Spleen (tissue), 11 donors: ENCODE measurements at regions not wholly inside any gene's neighbourhood (a gene's known extent, or its start where the extent isn't known, plus 50 kb on each side); places are given as distances from the start of the nearest gene placed in this dataset.

Source experiments
- DNase-seq: peaks from one replicate; pipeline ENCODE4 v3.0.0-alpha.2; 2020
- H3K27ac ChIP-seq, 8 donors: fragments of 200-600 bp; sonication (generic) in 7 of 8; 1 replicate in 4 of 8; 2 replicates in 4 of 8; pipeline versions ENCODE4 v1.5.0 to v1.8.0; 2016 to 2021; ENCODE audit warnings: inconsistent platforms in 4 of 8, mild to moderate bottlenecking in 4 of 8, moderate library complexity in 1 of 8
- H3K27me3 ChIP-seq, 7 donors: fragments of 200-600 bp; sonication (generic) in 6 of 7; replicated peaks in 1 of 7; 1 replicate in 4 of 7; 2 replicates in 3 of 7; pipeline versions ENCODE4 v1.5.0 to v1.8.0; 2016 to 2021; ENCODE audit warnings: inconsistent platforms in 3 of 7, mild to moderate bottlenecking in 1 of 7
- H3K36me3 ChIP-seq, 6 donors: fragments of 200-600 bp; sonication (generic) in 5 of 6; 1 replicate in 4 of 6; 2 replicates in 2 of 6; pipeline versions ENCODE4 v1.5.0 to v1.8.0; 2016 to 2021; ENCODE audit warnings: inconsistent platforms in 2 of 6
- H3K4me1 ChIP-seq, 6 donors: fragments of 200-600 bp; sonication (generic) in 5 of 6; 1 replicate in 3 of 6; 2 replicates in 3 of 6; pipeline versions ENCODE4 v1.5.0 to v1.8.0; 2016 to 2021; ENCODE audit warnings: inconsistent platforms in 3 of 6
- H3K4me3 ChIP-seq, 8 donors: fragments of 200-600 bp; sonication (generic) in 7 of 8; 1 replicate in 4 of 8; 2 replicates in 4 of 8; pipeline versions ENCODE4 v1.5.0 to v1.8.0; 2016 to 2021; ENCODE audit warnings: inconsistent platforms in 4 of 8, mild to moderate bottlenecking in 4 of 8, moderate library complexity in 2 of 8
- H3K9me3 ChIP-seq, 8 donors: fragments of 200-600 bp; sonication (generic) in 7 of 8; 1 replicate in 4 of 8; 2 replicates in 4 of 8; pipeline versions ENCODE4 v1.5.0 to v1.8.0; 2016 to 2021; ENCODE audit warnings: inconsistent platforms in 4 of 8
- POLR2A ChIP-seq, 3 donors: fragments of 450-650 bp; IDR thresholded peaks; one replicate each; pipeline ENCODE4 v1.5.1; 2017; ENCODE audit warnings: antibody characterized with exemption in 3 of 3, mild to moderate bottlenecking in 1 of 3
- POLR2AphosphoS5 ChIP-seq, 3 donors: sonication (generic); formaldehyde crosslinking; IDR thresholded peaks; one replicate each; pipeline ENCODE4 v1.5.1; 2017; ENCODE audit warnings: antibody characterized with exemption in 3 of 3
- WGBS, 5 donors: extraction: QIAGEN DNeasy Blood & Tissue Kit in 3 of 5; methylation state at CpG; one replicate each; pipeline versions ENCODE4 v1.1.5 to v1.1.7; 2013 to 2018; 5-methylcytosine and 5-hydroxymethylcytosine counted together
- intact Hi-C: fragments of 100-400 bp; cut with DNase I; formaldehyde crosslinking; loops from one replicate; pipeline ENCODE4 v1.15.0; 2023; ENCODE audit warnings: low total_unique reads
- TF ChIP-seq, protein P1 (sequence below), 11 experiments: fragments of 200-600 bp in 7 of 11; fragments of 450-650 bp in 4 of 11; sonication (generic) in 4 of 11; IDR thresholded peaks in 8 of 11; conservative IDR thresholded peaks in 3 of 11; 1 replicate in 7 of 11; 2 replicates in 4 of 11; pipeline versions ENCODE4 v1.4.0 to v1.8.0; 2016 to 2021; ENCODE audit warnings: antibody characterized with exemption in 11 of 11, inconsistent platforms in 4 of 11, mild to moderate bottlenecking in 1 of 11
- donor health status: healthy with polysubstance abuse.
- donor health status: DM: no; HTN: no; CAD: no; lungs with moderate emphysema.
- donor health status: DM: no; HTN: no; CAD: no.
- donor health status: Bipolar disorder and iron deficiency.
- donor health status: healthy.
- donor health status: DM: no; HTN: no; CAD: no.
- donor health status: DM: yes; HTN: yes; CAD: no.

DNA sequence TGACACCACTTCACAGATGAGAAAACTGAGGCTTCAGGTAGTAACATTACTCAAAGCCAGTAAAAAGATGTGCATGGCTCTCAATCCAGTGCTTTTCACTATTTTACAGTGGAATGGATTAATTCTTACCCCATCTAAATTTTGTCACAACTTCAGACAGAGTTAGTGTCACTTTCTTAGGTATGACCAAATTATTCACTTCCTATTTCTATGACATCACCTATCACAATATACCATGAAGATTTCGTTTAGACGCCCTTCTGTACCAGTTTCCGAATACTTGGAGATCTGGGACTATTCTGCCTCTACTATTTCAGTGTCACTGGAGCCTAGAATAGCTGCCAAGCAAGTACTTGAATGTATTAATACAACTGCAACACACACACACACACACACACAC is 437.5 kb downstream of the KLF12 start:
- WGBS, 5 donors = 93 to 97% (median 95%) methylated on average over 3 of the region's 3 CpGs
- TF ChIP-seq POLR2AphosphoS5 (IDR thresholded peaks at IDR 0.05) = no peak
- TF ChIP-seq, protein P1, sequence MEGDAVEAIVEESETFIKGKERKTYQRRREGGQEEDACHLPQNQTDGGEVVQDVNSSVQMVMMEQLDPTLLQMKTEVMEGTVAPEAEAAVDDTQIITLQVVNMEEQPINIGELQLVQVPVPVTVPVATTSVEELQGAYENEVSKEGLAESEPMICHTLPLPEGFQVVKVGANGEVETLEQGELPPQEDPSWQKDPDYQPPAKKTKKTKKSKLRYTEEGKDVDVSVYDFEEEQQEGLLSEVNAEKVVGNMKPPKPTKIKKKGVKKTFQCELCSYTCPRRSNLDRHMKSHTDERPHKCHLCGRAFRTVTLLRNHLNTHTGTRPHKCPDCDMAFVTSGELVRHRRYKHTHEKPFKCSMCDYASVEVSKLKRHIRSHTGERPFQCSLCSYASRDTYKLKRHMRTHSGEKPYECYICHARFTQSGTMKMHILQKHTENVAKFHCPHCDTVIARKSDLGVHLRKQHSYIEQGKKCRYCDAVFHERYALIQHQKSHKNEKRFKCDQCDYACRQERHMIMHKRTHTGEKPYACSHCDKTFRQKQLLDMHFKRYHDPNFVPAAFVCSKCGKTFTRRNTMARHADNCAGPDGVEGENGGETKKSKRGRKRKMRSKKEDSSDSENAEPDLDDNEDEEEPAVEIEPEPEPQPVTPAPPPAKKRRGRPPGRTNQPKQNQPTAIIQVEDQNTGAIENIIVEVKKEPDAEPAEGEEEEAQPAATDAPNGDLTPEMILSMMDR (IDR thresholded peaks at IDR 0.05 in 8 of 11, conservative IDR thresholded peaks at IDR 0.05 in 3 of 11) = no peak
- no peak for TF ChIP-seq POLR2A (IDR thresholded peaks at IDR 0.05)
- peaks cover 0 to 67% (median 31%) of the 10 kb centered on the region in 6 donors for H3K36me3 ChIP-seq
- H3K27ac ChIP-seq = no peak overlapping the region
- no peak overlapping the region for H3K4me3 ChIP-seq
- intact Hi-C loops = no loop called here
- no peaks in the 10 kb centered on the region for H3K4me1 ChIP-seq
- no peaks in the 10 kb centered on the region for H3K9me3 ChIP-seq
- H3K27me3 ChIP-seq = no peaks in the 10 kb centered on the region
- no peak for DNase-seq

DNA sequence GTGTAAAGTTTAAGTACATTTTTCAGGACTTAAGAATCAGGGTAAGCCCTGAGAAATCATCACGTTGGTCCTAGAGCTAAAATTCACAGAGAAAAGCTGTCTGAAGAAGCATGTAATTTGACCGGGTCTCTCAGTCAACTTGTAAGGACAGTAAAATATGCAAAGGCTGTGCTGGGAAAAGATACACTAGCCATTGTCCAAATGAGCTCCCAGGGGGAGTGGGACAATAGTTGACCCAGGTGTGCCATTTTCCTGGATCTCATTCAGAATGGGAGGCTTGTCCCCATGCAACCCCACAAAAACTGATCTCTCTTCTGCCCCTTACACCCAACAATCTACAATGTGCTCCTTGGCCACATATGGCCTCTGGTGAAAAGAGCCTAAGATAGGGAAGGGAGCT is 437.9 kb downstream of the KLF12 start:
- intact Hi-C loops = no loop called here
- no peak overlapping the region for H3K4me3 ChIP-seq
- H3K27me3 ChIP-seq = no peaks in the 10 kb centered on the region
- H3K27ac ChIP-seq = no peak overlapping the region
- H3K36me3 ChIP-seq = peaks cover 0 to 71% (median 31%) of the 10 kb centered on the region in 6 donors
- TF ChIP-seq POLR2AphosphoS5 (IDR thresholded peaks at IDR 0.05) (no peak), POLR2A (IDR thresholded peaks at IDR 0.05) (no peak)
- TF ChIP-seq, protein P1 (IDR thresholded peaks at IDR 0.05 in 8 of 11, conservative IDR thresholded peaks at IDR 0.05 in 3 of 11) = no peak
- no peaks in the 10 kb centered on the region for H3K9me3 ChIP-seq
- WGBS, 5 donors = 89 to 96% (median 94%) methylated on average over 2 of the region's 2 CpGs
- DNase-seq = no peak
- H3K4me1 ChIP-seq = no peaks in the 10 kb centered on the region

DNA sequence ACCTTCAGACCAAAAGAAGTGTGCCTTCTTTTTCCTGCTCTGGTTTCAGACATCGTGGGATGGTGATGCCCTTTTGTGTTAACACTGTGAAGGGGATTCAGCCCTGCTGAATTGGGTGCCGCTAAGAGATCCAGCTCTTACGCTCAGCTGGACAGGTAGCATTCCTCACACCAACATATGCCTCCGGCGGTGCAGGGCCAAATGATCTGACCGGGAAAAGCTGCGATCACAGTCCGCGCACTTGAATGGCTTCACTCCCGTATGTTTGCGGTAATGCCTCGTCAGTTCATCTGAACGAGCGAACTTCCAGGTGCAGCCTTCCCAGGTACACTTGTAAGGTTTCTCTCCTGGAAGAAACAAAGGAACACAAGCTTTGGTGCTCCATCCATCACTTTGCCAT is 438.9 kb downstream of the KLF12 start:
- TF ChIP-seq, protein P1 (IDR thresholded peaks at IDR 0.05 in 8 of 11, conservative IDR thresholded peaks at IDR 0.05 in 3 of 11) = no peak
- TF ChIP-seq POLR2AphosphoS5 (IDR thresholded peaks at IDR 0.05) (no peak), POLR2A (IDR thresholded peaks at IDR 0.05) (no peak)
- peaks cover 0 to 81% (median 31%) of the 10 kb centered on the region in 6 donors for H3K36me3 ChIP-seq
- no peaks in the 10 kb centered on the region for H3K27me3 ChIP-seq
- no peak overlapping the region for H3K4me3 ChIP-seq
- WGBS, 5 donors = 97 to 99% (median 99%) methylated on average over 14 of the region's 14 CpGs
- no peak for DNase-seq
- no peaks in the 10 kb centered on the region for H3K4me1 ChIP-seq
- no peak overlapping the region for H3K27ac ChIP-seq
- intact Hi-C loops = no loop called here
- H3K9me3 ChIP-seq = no peaks in the 10 kb centered on the region

DNA sequence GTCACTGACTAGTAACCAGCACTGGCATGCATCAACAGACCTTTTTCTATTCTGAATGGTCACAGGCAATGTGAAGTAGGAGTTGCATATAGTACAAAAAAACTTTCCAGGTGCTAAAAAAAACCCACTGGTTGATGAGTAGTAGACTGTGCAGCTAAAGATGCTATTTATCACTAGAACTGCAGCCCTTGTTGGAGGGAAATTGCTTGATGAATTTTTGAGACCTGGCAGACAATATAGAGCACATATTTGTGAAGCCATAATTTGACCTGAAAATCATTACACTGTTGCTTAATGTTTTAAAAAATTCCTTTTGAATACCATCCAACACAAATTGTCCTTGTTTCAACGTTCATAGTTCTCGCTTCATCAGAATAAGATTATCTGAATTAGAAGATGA is 441.0 kb downstream of the KLF12 start:
- Histone ChIP-seq H3K27me3 (no peaks in the 10 kb centered on the region), H3K27ac (no peak overlapping the region), H3K4me1 (no peaks in the 10 kb centered on the region), H3K4me3 (no peak overlapping the region), H3K36me3 (peaks cover 0 to 96% (median 31%) of the 10 kb centered on the region in 6 donors), H3K9me3 (no peaks in the 10 kb centered on the region)
- DNase-seq = no peak
- intact Hi-C loops = no loop called here
- TF ChIP-seq, protein P1 (IDR thresholded peaks at IDR 0.05 in 8 of 11, conservative IDR thresholded peaks at IDR 0.05 in 3 of 11) = no peak
- TF ChIP-seq POLR2A (IDR thresholded peaks at IDR 0.05) (no peak), POLR2AphosphoS5 (IDR thresholded peaks at IDR 0.05) (no peak)
- WGBS, 5 donors = 86 to 97% (median 94%) methylated on average over 2 of the region's 2 CpGs
